NCI-H345 treated with DMSO at 0.1 percent for 48 hours (cell line): ENCODE measurements at regions not wholly inside any gene's neighbourhood (a gene's known extent, or its start where the extent isn't known, plus 50 kb on each side); places are given as distances from the start of the nearest gene placed in this dataset.
A peak's percentile ranks its signal among the peaks of the same experiment; 100 is the strongest.
"Not testable (repeated sequence)": the region's sequence is repeated elsewhere in the genome, so short reads cannot be mapped to it uniquely, and the experiment has no call there.

Experiments used
- DNase-seq: peaks from one replicate; lab custom pipeline; 2025; ENCODE audit not compliant: unreplicated experiment; lab: John Stamatoyannopoulos, UW

DNA sequence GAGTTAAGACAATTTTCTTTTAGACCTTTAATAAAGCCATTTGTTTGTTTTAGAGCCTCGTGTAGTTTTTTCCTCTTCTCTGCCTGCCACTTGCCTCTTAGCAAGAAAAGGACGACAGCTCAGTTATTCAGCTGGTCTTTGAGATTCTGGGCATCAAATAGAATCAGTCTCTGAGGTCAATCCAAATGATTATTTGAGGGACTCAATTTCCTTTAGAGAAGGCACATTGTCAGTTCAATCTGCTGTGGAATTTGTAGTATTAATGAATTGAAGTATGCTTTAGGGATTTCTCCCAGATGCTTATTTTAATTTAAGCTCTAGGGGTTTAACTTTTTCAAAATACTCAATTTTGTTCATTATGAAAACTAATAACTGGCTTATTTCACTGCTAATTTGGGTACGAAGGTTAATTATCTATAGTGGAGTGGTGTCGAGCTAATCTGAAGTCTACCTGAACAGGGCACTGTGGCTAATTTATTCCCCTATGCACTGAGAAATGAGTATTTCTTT lies 841.2 kb upstream of the AUTS2 start:
- no peak for DNase-seq

DNA sequence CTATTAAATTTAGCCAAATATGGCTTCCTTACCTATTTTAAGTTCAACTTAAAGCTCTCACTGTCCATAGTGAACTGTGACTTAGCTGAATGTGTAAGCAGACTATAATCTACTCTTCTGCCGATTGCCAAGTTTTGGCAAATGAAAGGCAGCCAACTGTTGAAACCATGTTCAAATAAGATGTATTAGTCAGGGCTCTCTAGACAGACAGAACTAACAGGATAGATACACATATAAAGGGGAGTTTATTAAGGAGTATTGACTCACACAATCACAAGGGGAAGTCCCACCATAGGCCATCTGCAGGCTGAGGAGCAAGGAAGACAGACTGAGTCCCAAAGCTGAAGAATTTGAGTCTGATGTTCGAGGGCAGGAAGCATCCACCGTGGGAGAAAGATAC lies 837.7 kb upstream of the AUTS2 start:
- no peak for DNase-seq

DNA sequence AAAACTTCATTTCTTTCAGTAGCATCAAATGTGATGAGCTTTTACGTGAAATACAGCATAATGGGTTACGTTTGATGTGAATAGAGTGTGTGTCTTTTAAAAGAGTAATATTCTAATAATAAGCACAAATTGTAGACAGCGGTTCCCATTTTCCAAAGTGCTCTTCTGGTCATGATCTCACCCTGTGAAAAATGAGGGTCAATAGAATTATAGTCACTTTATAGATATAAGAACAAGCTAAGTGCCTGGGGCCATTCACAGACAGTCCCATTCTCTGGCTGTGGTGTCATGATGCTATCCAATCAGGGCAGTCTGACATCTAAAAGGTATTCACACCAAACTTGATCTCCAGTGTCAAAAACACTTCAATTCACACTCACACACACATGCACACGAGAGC lies 830.8 kb upstream of the AUTS2 start:
- DNase-seq: no peak

DNA sequence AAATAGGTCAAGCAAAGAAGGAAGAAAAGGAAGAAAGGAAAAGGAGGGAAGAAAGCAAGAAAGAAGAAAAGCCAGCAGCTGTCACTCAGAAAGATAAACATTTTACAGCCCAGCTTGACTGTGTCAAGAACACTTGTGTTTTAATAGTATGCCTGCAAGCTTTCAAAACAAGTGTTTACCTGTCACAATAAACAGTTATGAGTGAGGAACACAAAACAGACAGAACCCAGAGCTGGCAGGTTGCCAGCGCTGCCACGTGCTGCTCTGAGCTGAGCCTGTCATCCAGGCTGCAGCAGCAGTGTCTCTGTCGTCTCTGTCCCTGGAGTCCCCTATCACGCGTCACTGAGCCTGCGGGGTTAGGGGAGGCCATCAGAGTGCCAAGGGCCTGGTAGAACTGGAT lies 827.6 kb upstream of the AUTS2 start:
- DNase-seq: peak; percentile 94

DNA sequence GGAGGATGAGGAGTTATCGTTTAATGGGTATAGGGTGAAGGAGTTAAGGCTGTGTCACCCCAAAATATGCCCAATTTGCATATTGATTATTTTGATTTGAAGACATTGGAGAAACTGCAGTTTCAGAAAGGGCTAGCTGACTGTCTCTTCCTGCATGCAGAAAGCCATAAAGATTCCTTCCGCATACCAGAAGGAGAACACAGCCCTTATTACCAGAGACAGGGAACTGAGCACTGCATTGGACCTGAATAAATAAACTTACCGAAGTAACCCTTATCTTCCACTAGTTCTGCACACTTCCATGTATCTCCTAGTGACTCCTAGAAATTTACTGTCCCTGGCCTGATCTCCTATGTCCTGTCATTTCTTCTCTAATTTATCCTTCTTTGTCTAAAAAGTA lies 821.9 kb upstream of the AUTS2 start:
- DNase-seq: no peak

DNA sequence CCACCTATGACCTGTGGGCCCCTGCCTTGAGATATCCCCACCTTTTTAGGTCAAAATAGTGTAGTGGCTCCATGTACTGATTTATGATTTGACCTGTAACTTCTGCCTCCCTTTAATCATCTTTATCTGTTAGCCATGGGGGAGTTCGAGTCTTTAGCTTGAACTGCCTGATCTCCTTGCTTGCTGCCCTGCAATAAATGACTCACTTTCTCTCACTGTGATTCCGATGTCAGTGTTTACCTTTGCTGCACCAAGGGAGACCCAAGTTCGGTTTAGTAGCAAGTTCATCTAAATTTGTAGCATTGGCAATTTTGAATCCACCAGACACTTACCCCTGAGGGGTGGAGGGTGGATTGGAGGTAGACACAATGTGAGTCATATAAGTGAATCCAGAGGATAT lies 814.6 kb upstream of the AUTS2 start:
- DNase-seq: no peak

DNA sequence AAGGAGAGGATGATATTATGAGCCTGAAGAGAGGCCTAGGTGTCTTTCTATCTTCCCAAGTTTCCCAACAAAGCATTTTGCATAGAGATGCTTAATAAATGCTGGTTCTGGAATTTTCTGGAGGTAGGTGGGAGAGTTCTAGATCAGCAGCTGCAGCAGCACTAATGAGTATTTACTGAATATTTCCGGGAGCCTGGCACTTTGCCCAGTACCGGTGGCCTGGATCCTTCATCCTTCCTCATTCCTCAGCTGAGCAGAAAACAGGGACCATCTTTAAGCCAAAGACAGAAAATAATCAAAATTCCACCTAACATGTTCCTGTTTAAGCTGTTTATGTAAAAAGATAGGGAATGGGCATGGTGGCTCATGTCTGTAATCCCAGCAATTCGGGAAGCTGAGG lies 813.2 kb upstream of the AUTS2 start:
- DNase-seq: no peak

DNA sequence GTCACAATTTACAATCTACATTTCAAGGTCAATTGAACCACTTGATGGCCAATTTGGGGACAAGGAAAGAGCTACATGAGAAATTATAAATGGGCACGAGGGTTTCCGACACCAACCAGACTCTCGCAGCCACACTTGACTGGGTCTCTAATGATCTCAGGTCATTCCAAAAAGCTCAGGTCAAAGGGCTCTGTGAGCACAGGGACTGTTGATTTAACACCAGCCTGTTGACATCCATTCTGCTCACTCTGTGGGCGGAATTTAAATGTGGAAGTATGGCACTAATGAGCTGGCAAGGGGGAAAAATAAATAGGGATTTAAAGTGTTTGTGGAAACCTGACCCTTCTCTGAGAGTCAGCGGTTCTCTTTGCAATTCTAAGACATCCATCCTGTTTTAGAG lies 810.7 kb upstream of the AUTS2 start:
- no peak for DNase-seq

DNA sequence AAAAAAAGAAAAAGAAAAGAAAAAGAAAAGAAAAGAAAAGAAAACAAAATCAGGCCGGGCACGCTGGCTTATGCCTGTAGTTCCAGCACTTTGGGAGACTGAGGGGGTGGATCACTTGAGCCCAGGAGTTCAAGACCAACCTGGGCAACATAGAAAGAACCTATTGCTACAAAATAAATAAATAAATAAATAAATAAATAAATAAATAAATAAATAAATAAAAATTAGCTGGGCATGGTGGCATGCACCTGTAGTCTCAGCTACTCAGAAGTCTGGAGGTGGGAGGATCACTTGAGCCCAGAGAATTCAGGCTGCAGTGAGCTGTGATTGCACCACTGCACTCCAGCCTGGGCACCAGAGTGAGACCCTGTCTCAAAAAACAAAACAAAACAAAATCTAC lies 809.7 kb upstream of the AUTS2 start:
- DNase-seq: not testable (repeated sequence)

DNA sequence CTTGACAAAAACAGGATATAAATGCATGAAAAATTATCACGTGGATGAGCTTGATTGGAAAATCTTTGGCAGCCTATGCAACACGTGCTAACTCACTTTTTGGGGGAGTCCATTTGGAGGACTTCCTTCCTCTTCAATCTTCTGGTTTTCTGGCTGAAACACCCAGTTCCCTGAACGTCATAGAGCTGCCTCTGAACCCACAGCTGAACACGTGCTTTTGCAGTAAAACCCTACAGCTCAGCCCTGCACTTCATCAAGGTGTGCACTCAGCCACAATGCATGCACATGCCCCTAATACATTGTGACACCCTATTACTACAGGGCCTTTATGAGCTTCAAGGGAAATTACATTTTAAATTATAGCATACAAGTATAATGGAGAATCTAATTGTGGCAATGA lies 808.7 kb upstream of the AUTS2 start:
- no peak for DNase-seq

DNA sequence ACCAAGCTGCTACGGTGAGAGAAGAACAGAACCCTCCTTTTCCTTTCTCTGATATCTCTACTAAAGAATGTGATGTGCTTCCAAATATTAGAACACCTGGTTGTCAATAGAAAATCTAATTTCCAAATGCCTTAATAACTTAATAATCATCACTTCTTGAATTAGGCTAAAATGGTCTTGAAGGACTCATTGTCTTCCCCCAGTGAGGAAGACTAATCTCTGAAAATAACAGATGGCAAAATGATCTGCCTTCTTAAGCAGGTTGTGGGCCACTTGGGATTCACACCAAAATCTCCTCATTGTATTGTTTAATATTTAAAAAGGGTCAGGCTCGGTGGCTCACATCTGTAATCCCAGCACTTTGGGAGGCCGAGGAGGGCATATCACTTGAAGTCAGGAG lies 805.9 kb upstream of the AUTS2 start:
- DNase-seq: no peak

DNA sequence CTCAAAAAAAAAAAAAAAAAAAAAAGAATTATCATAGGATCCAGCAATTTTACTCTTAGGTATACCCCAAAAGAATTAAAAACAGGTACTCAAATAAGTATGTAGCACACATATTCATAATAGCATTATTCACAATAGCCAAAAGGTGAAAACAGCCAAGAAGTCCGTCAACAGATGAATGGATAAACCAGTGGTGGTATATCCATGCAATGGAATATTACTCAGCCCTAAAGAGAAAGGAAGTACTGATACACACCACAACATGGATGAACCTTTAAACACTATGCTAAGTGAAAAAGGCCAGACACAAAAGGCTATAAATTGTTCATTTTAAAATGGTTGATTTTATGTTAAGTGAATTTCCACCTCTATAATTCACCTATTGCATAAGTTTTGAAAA lies 804.8 kb upstream of the AUTS2 start:
- no peak for DNase-seq

DNA sequence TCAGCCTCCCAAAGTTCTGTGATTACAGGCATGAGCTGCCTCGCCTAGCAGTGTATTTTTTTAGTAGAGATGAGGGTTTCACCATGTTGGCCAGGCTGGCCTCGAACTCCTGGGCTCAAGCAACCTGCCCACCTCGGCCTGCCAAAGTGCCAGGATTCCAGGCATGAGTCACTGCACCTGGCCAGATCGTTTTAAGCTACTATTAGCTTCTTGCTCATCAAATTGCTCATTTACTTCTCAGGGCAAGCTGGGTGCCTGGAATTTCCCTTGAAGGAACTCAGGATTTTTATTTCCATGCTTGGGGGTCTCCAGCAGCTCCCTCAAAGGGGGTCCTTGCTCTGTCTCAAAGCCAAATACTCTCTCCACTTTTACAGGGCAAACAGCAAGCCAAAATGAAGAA lies 798.0 kb upstream of the AUTS2 start:
- DNase-seq: no peak

DNA sequence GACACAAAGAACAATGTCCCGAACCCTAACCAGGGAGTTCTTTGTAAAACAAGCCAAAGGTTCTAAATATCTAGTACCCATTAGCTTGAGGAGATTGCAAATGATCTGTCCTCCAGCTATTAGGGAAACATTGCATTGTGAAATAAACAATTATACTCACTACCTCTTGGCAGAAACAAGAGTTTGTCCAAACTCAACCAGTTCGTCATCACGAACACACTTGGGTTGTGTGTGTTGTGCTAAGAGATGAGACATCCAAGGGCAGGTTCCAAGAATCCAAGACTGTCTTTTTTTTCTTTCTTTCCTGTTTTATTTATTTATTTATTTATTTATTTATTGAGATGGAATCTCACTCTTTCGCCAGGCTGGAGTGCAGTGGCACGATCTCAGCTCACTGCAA lies 793.1 kb upstream of the AUTS2 start:
- no peak for DNase-seq

DNA sequence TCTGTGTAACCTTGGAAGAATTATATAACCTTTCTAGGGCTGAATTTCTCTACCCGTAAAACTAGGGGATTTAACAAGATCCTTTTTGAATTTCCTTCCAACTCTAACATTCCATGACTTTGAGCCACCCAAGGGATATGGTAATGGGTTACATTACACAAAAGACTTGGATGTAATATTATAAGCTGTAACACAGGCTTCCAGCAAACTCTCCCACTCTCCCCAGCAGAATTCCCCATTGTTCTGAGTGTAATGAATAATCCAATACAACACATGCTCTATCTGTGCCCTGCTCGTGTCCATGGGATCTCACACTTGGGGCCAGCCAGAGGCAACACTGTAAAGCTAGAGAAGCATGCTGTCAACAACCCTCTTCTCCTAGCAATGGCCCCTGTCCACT lies 790.6 kb upstream of the AUTS2 start:
- no peak for DNase-seq

DNA sequence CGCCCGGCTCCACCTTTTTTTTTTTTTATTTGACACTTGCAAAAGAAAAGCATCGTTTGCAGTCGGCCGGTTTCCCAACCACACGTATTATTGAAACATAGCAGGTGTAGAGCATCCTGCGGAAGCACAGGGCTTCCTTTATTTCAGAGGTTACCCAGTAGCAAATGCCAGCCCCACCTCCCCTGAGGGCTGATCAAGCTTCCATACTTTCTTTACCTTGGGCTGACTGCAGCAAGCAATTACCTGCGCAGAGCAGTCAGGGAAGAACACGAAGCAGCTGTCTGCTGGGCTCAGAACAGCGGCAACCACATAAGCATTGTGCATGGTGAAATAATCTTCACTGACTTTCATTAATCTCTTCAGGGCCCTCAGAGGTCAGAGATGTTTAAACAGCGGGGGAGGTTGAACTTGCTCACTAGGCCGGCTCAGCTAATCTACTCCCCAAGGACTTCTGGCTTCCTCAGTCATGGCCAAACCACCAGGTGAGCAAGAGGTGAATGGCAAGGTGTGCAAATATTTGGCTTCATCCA lies 784.7 kb upstream of the AUTS2 start:
- peak; percentile 57 for DNase-seq

DNA sequence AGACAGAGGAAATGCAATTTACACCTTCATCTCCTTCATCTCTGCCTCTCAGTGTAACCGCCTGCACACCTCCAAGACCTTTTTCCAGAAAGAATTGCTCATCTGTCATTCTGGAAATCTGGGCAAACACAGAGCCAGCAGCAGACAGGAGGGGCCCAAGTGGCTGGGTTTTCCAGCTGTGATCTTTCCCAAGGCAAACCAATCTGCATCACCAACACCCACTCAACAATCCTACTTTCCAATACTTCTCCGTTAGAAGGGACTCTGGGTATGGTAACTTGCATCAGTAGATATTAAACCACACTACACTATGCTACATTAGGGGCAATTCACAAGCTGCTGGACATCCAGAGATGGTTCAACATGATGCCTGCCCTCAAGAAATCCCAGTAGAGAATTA lies 781.8 kb upstream of the AUTS2 start:
- no peak for DNase-seq

DNA sequence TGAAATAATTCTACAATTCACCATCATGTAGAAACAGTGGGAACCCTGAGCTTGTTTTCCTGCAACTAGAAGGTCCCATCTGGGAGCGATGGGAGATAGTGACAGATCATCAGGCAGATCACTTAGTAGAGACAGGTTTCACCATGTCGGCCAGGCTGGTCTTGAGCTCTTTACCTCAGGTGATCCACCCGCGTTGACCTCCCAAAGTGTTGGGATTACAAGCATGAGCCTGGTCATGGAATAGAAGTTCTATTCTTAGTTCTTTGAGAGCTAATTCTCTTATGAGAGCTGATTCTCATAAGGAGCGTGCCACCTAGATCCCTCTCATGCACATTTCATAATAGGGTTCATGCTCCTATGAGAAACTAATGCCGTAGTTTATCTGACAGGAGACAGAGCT lies 778.0 kb upstream of the AUTS2 start:
- DNase-seq: no peak

DNA sequence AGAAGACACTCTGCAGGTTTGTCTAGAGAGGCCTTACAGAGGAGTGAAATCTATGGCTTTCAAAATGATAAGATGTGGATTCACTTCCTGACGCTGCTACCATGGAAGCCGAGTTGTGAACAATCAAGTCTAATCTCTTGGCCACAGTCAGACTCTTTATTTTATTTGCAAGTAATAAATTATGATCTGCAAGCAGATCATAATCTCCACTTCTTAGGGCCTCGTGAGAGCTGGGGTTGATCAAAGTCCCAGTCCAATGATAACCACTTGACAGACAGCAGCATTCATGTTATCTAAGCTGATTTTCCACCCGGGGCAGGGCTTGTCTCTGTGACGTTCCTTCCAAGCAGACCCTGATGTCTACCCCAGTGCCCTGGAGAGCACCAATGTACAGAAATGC lies 776.4 kb upstream of the AUTS2 start:
- no peak for DNase-seq

DNA sequence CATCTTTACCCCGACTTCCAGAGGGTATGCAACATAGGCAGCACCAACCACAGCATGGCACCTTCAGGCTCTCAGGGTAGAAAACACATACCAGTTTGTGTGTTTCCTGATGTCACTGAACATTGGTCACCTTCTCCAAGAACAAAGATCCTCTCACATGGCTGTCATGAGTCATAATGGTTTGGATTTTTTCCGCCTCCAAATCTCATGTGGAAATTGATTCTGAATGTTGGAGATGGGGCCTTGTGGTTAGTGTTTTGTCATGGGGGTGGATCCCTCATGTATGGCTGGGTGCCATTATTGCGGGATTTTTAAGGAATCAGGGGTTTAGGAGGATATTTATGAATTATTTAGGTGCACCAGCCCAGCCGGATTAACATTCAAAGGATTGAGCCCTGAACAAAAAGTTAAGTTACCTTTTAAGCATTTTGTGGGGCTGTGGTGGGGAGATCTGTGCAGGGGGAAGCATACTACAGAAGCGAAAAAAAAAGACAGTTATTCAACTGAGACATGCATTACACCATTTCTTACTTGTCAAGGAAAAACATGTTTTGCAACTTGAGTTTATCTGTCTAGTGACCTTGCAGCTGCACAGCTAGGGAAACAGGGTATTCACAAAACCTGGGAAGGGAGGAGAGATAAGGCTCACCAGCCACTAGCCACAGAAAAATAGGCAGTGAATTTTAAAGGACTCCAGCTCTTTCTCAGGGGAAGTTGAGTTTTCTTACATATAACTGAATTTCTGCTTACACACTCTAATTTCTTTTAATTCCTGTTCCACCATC lies 774.1 kb upstream of the AUTS2 start:
- DNase-seq: no peak

DNA sequence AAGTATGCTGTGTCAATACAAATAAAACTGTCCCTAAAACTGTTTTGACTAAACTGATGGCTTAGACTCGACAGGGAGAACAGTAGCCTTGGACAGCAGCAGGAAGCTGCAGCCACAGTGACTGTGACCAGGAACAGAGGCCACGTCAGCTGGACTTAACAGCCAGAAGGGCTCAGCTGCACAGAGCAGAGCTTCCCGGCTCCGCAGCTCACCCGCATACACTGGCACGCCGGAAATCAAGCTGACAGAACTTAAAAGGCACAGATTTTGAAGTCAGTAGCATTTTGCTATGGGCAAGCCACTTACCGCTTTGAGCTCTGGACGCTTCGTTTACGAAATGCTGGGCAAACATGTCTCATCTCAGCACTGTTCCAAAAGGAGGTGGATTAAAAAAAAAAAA lies 769.7 kb upstream of the AUTS2 start:
- no peak for DNase-seq

DNA sequence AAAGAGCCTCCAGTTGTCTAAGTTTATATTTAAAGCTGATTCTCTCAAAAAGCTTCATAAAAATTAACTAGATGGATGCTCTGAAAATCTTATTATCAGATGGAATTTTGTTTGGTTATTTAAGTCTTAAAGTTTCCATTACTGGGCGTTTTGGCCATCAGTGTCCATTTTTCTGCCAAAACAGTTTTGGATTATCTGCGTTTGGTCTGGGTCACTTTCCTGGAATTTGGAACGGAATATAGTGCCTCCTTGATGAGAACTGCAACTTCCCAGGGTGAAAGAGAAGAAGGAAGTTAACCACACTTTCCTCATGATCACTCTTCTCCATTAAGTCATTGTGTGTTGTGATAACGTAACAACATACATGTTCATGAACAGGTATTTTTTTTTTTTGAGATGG lies 764.9 kb upstream of the AUTS2 start:
- DNase-seq: no peak

DNA sequence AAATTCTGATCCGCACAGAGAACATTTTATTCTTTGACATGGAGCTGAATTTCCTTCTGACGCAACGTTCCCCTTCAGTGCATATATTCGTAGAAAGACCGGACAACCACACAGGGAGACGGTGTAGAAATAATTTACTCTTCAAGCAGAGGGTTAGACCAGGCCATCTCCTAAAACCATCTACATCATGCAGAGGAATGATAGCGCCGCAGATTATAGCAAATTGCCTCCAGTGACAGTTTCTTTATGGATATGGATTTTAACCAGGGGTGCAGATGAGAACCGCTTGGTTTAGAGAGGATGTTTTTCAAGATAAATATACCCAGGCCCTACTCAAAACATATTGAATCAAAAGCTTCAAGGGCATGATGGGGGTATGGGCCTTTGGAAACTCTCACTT lies 759.3 kb upstream of the AUTS2 start:
- DNase-seq: no peak
